ENCODE measurements at regions not wholly inside any gene's neighbourhood (a gene's known extent, or its start where the extent isn't known, plus 50 kb on each side); places are given as distances from the start of the nearest gene placed in this dataset.
"Not testable (repeated sequence)": the region's sequence is repeated elsewhere in the genome, so short reads cannot be mapped to it uniquely, and the experiment has no call there.

DNA sequence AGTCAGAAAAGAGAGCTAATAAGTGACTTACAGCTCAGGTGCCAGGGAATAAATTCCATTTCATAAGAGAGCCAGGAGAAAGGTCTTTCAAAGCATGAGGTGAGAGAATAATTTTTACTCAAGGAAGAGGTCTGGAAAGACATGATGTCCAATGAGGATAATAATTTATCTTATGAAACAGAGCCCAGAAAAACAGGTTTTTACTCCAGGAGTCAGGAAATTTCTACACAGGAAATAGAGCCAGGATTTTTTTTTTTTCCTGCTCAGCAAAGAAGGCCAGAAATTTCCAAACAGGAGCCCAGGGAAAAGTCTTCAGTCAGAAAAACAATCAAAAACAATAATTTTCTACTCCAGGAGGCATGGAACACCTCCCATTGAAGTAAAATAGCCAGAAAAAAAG lies 1185.7 kb upstream of the TSPY4 start:
- DNase-seq = no peak

DNA sequence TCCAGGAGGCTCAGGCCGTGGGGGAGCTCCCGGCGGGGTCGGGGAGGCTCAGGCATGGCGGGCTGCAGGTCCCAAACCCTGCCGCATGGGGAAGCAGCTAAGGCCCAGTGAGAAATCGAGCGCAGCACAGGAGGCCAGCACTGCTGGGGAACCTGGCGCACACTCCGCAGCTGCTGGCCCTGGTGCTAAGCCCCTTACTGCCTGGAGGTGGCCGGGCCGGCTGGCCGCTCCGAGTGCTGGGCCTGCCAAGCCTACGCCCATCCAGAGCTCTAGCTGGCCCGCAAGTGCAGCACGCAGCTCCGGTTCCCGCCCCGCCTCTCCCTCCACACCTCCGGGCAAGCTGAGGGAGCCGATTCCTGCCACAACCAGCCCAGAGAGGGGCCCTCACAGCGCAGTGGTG lies 1208.7 kb upstream of the TSPY4 start:
- DNase-seq = no peak

DNA sequence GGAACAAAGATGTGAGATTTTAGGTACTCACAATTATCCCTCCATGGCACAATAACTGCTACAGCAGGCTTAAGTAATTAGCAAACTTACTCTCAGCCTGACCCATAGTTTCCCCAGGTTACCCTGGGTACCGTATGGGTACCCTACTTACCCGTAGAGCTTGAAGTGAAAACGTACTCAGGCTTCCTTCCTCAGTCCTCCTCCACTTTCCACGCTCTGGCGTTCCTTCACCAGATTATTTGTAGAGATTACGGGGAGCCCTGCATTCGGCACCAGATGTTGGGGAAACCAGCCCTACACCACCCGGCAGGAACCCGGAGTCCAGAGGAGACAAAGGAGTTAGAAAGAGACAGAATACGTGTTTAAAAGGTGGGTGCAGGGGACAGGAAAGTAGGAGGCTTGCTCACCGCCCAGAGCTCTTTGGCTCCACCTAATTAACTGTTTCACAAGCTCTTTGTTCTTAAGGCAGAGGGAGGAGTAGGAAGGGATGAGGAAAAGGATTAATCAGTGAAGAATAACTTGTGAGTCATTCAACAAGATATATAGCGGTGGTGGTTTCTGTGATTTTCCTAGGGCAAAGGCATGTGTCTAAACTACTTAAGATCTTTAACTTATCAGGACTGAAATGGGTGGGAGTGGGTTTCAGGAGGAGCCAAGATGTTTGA lies 1211.2 kb upstream of the TSPY4 start:
- no peak for DNase-seq

DNA sequence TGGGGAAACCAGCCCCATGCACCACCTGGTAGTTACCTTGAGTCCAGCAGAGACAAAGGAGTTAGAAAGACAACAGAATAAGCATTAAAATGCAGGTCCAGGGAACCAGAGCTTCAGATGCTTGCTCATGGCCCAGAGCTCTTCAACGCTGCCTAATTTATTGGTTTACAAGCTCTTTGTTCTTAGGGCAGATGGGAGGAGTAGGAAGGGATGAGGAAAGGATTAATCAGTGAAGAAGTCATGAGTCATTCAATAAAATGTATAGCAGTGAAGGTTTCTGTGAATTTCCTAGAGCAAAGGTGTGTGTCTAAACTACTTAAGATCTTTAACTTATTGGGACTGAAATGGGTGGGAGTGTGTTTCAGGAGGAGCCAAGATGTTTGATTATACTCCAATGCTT lies 1210.3 kb upstream of the AMELY start:
- no peak for DNase-seq

DNA sequence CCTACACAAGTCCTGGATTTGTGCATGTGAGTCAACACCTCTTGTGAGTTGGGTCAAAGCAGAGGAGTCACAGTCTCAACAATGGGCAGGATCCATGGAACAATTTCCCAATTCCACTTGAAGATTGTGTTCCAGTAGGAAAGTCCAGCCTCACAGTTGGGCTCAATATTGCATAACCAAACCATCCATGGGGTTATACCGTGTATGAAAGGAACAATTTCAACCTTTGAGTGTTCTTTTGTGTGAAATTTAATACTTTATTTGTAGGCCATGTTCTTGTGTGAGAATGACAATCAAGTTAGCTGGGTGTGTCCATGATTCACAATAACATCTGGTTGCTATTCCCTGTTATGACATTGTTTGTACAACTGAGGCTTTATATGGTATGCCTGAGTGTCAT lies 1182.9 kb upstream of the AMELY start:
- DNase-seq = no peak

DNA sequence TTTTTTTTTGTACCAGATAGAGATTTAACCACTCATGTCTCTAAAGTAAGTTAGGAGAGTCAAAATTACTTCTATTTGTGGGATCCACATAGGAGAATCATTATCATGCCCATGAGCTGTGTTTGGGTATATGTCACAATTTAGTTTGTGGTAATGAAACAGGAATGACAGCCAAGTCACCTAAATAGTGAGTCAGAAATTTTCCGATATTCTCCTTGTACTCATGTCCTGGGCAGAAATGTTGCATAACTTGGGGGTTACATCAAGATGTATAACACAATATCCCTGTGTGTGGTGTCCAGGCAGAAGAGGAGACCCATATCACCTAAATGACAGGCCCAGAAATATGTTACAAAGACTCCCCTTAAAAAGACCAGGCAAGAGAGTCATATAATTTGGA lies 1181.4 kb upstream of the AMELY start:
- no peak for DNase-seq

DNA sequence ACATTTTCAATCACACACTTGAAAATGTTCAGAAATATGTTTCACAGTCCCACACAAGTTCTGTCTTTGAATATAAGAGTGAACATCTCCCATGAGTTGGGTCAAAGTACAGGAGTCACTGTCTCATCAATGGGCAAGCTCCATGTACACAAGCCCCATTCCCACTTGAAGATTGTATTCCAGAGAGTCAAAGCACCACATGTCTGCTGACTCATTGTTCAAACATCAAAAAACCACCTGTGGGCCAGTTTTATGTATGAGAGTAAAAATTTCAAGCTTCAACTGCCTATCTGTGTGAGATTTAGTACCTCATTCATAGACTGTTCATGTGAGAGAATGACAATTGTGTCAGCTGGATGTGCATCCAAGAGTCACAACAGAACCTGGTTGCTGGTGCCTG lies 1174.4 kb upstream of the AMELY start:
- DNase-seq = no peak

DNA sequence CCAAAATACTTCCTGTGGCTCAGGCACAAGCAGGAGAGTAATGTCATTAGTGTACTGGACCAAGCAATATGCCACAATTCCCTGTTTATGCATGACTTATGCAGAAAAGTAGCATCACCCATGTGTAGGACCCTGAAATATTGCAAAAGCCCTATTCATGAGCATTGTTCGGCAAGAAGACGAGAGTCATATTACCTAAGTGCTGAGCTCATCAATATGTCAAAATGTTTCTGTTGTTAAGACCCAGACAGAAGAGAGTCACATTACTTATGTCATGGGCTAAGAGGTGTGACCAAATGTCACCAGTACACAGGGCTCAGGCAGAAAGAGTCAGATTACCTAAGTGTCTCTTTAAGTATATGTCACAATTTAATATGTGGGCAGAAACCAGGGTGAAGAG lies 1172.6 kb upstream of the AMELY start:
- DNase-seq = no peak

DNA sequence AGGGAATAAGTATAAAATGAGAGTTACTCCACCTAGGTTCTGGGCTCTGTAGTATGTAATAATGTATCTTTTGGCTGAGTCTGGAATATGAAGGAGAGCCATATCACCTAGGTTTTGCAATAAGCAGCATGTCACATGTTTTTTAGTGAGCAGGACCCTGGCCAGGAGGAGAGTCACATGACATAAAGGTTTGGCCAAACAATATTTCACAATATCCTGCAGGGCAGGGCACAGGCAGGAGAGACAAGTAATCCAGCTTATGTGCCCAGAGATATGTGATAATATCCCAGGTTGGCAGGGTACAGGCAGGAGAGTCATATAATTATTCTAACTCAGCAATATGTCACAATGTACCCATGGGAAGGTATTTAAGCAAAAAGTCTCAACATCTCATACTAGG lies 1169.6 kb upstream of the AMELY start:
- no peak for DNase-seq

DNA sequence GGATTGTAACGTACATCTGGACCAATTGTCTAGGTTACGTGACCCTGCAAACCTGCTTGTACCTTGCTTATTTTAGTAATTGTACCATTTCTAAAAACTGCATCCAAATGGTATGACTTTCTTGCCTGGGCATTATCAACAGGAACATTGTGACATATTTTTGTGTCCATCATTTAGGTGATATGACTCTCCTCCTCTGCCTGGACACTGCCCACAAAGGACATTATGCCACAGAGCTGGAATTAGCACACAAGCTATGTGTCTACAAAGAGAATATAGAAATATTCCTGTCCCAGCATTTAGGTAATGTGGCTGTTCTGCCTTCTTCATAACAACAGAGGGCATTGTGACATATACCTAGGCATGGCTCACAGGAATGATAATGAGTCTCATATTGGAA lies 1153.7 kb upstream of the AMELY start:
- DNase-seq = no peak

DNA sequence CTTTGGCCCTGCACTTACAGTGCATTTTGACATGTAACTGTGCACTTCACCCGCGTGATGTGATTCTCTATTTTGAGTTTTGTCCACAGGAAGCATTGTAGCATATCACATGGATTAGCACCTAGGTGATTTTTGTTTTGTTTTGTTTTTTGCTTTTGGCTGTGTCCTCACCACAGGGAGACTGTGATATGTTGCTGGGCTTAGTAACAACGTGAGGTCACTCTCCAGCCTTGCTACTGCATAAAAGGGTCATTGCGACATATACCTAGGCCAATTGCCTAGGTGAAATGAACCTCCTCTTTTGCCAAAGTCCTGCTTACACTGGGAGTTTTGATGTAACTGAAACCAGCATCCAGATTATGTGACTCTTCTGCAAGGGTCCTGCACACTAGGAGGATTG lies 1152.9 kb upstream of the AMELY start:
- DNase-seq = no peak

DNA sequence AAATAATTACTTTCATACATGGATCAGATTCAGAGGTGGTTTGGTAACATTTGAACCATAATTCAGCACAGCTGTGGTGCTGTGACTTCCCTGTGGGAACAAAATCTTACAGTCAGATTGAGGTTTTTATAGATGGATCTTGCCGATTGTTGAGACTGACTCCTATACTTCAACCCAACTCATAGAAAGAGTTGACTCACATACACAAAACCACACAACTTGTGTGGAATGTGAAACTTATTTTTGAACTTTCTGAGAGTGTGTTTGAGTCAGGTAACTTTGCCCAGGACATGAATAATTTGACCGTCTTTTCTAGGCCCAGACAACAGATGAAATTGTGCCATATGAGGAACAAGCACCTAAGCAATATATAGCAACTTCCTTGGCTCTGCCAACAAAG lies 1152.4 kb upstream of the AMELY start:
- no peak for DNase-seq

DNA sequence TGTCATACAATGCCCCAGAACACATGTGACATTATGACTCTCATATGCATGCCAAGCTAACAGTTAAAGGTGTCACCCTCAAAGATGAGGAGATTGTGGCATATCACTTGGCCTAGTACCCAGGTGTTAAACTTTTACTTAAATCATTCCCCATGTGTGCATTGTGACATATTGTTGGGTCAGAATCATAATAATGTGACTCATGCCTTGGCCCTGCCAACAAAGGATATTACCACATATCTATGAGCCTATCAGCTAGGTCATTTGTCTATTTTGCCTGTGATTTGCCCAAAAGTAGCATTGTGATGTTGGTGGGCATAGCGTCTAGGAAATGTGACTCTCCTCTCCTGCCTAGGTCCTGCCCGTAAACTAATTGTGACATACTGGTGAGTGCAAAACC lies 1147.1 kb upstream of the AMELY start:
- no peak for DNase-seq

DNA sequence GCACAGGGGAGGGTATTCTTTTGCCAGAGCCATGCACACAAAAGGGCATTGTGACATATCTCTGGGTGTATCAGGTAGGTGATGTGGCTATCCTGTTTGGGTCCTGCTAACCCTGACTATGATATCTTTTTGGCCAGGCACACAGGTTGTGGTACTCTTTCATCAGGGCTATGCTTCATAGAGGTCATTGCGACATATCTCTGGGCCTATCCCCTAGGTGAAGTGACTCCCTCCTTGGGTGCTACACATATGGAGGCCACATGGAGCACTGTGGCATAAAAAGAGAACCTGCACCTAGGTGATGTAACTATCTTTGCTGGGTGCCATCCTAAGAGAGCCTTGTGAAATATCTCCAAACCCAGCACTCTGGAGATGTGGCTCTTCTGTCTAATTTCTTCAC lies 1139.8 kb upstream of the AMELY start:
- no peak for DNase-seq

DNA sequence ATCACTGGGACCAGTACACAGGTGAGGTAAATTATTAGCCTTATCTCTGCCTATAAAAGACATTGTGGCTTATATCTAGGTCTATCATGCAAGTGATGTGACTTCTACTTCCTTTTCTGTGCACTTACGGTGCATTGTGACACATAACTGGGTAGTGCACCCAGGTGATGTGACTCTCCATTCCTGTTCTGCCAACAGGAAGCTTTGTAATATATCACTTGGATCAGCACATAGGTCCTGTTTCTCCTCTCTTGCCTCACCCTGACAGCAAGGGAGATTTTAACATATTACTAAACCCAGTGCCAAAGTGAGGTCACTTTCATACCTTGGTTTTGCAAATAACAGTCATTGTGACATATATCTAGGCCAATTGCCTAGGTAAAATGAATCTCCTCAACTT lies 1129.7 kb upstream of the AMELY start:
- no peak for DNase-seq

DNA sequence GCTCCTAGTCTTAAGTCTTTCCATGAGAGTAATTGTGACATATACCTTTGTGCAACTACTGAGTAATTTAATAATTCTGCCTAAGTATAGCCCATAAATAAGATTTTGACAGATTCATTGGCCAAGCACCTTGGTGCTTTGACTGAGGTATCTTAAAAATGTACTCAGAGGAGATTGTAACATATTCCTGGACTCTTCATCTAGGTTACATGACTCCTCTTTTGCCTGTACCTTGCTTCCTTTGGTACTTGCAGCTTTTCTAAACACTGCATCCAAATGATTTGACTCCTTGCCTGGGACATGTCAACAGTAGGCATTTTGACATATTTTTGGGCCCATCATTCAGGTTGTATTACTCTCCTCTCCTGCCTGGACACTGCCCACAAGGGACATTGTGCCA lies 1125.0 kb upstream of the AMELY start:
- DNase-seq = no peak

DNA sequence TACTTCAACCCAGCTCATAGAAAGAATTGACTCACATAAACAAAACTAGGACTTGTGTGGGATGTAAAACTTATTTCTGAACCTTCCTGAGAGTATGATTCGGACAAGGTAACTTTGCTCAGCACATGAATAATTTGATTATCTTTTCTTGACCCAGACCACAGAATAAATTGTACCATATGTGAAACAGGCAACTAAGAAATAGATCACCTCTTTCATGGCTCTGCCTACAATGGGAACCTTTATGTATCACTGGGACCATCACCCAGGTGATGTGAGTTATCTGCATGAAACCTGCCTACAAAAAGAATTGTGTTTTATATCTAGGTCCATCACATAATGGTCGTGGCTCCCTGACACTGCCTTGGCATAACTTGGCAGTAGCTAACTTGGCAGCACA lies 1124.1 kb upstream of the AMELY start:
- no peak for DNase-seq

DNA sequence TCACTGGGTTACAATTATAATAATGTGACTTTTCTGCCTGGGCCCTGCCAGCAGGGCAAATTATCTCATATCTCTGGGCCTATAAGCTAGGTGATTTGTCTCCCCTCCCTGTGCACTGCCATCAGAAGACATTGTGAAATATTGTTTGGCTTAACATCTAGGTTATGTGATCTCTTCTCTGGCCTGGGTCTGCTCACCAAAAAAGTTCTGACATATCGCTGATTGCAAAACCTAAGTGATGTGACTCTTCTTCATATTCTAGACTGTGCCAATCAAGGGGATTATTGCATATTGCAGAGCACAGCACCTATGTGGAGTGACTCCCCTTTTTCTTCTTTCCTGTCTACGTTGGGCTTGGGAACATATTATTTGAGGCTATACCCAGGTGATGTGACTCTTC lies 1123.1 kb upstream of the AMELY start:
- no peak for DNase-seq

DNA sequence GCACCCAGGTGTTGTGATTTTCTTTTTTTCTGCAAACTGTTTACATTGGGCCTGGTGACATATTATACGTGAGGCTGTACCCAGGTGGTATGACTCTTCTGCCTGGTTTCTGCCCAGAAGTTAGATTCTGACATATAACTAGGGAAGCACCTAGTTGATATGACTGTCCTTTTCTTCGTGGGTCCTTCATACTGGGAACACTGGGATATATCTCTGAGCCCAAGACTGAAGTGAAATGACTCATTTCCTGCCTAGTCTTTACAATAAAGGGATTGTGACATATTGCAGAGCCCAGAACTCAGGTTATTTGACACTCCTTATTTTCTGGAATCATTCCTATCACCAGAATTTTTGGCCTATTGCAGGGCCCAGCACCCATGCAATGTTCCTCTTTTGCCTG lies 1121.6 kb upstream of the AMELY start:
- no peak for DNase-seq

DNA sequence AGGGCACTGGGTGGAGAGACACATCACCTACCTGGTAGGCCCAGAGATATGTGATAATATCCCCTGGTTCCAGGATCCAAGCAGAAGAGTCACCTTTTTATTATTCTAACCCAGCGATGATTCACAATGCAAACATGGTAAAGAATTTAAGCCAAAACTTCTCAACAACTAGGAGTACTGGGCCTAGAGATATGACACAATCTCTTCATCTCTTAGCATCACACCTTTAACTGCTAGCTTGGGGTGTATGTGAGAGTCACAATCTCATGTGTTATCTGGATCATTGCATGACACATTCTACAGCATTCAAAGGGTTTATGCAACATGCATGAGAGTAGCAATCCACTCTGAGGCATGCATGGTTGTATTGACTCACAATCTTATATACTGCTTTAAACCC lies 1109.0 kb upstream of the AMELY start:
- DNase-seq = no peak

DNA sequence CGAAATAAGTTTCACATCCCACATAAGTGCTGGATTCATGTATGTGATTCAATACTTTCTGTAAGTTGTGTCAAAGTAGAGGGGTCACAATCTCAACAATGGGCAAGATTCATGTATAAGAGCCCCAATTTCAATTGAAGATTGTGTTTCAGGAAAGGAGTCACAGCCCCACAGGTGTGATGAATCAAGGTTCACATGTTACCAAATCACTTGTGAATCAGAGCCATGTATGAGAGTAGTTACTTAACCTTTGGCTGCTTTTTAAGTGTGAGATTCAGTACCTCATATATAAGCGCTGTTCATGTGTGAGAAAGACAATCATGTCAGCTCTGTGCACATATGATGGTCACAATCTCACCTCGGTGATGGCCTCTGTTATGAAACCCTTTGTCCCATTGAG lies 1100.0 kb upstream of the AMELY start:
- DNase-seq = no peak

DNA sequence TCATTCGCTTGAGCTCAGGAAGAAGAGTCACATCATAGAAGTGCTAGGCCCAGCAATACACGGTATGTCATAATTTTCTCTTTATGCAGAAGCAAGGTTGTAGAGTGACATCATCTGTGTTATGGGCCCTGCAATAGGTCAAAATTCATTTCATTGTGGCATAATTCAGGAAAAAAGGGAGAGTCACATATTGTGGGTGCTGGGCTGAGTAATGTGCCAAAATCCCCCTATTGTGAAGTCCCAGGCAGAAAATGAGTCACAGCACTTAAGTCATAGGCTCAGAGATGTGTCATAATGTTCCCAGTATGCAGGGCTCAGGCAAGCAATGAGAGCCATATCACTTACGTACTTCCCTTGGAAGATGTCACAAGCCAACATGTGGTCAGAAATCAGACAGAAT lies 1092.6 kb upstream of the AMELY start:
- no peak for DNase-seq

DNA sequence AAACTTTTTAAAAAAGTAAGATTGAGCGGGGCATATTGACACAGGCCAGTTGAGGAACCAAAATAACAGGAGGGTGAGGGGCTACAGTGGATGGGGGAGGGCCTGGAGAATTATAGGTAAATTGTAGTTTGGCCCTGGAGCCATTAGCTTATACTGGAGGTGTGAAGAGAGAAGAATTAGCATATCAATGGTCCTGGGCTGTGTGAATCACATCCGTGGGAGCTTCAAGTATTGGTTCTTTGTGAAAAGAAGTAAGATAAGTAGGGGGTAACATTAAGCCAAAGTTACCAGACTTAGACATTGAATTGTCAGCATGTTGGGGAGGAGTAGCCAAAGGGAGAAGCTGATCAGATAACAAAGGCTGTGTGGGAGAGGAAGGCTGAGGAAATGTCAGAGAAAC lies 1085.2 kb upstream of the AMELY start:
- no peak for DNase-seq

DNA sequence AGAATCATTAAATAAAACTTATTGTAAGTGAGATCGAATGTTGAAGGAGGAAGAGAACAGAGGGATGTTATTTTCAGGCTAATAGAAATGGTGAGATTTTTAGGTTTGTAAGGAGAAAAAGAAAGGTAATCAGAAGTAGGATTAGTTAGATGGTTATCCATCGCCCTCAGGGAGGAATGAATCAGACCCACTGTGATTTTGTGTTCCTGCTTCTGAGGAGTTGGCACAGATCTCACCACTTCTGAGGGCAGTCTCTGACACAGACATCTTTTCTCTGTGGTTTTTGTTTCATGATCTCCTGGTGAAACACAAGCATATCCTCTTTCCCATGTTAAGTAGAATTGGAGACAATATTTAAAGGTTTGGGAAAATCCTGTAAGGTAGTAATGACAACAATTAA lies 1083.2 kb upstream of the AMELY start:
- not testable (repeated sequence) for DNase-seq

DNA sequence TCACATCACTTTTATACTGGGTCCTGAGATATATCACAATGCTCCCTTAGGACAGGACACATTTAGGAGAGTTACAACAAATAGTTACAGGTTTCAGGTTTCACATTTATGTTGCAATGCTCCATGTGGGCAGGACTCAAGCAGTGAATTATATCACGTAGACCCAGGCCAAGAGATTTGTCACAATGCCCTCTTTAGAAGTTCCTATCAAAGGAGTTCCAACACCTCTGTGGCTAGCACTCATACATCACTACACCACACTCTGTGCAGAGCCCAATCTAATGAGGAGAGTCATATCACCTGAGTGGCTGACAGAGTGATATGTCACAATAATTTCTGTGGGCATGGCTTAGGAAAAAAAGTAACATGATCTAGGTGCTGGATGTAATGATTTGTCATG lies 1068.2 kb upstream of the AMELY start:
- DNase-seq = no peak

DNA sequence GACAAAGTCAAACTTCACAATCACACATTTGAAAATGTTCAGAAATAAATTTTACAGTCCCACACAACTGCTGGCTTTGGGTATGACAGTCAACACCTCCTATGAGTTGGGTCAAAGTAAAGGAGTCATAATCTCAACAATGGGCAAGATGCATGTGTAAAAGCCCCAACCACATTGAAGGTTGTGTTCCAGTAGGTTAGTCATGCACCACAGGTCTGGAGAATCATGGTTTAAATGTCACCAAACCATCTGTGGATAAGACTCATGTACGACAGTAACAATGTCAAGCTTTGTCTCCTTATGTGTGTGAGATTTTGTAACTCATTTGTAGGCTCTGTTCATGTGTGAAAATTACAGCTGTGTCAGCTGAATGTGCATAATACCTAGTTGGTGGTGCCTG lies 1065.7 kb upstream of the AMELY start:
- no peak for DNase-seq

Measured in CD4-positive, alpha-beta T cell treated with Interleukin-4 for 1 hour (primary cell).